Colon (tissue), 2 donors: ENCODE measurements at regions not wholly inside any gene's neighbourhood (a gene's known extent, or its start where the extent isn't known, plus 50 kb on each side); places are given as distances from the start of the nearest gene placed in this dataset.

Source experiments
- FAIRE-seq: peaks from 2 replicates; lab custom pipeline; 2012; peaks lifted over from hg19 to GRCh38; lab: Jason Lieb, UNC
- donor health status: control.
- donor health status: control.

GRCh38 chr6:100944644-100945043 lies 63.5 kb upstream of the ASCC3 start:
- FAIRE-seq: no peak

- FAIRE-seq: no peak
These were observed 65.0 kb upstream of the ASCC3 start for GRCh38 chr6:100946021-100946540.

- FAIRE-seq: no peak
These were observed 65.6 kb upstream of the ASCC3 start for GRCh38 chr6:100946711-100947110.

- FAIRE-seq: no peak
These were observed 67.4 kb upstream of the ASCC3 start for GRCh38 chr6:100948381-100949133.

DNA sequence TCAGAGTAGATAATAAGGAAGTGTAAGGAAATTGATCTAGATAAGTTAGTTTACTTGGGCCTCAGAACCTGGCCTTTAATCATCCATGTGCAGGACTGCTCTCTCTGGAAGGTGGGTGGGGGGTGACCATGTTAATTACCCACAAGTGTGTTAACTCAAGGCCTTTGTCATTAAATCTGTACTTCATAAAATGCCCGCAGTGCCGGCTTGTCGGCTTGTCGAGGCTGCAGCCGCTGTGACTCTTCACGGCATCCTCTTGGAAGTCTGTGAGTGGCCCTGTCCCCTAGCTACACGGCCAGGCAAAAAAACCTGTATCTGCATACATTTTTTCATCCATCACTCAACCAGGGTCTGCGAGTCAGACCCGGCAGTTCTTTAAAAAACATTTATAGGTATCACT lies 70.9 kb upstream of the ASCC3 start:
- FAIRE-seq: no peak

GRCh38 chr6:100959280-100959679 lies 78.2 kb upstream of the ASCC3 start:
- FAIRE-seq: no peak

GRCh38 chr6:100962466-100962865 lies 81.3 kb upstream of the ASCC3 start:
- no peak for FAIRE-seq

DNA sequence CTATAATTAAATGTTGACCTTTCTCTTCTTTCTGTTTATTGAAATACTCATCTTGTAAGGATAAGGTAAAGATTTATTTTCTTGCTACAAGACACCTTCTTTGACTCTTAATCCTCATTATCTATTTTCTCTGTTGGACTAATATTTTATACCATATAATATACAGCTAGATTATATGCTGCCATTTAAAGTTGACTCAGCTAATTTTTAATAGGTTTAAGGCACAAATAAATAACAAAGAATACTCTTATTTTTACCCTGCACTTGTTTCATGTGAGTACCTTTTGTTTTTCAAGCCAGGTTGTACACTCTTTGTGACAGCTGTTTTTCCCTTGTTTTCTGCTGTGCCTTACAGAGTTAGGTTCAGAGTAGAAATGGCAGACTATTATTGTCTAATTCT lies 83.9 kb upstream of the ASCC3 start:
- FAIRE-seq: no peak

- no peak for FAIRE-seq
These were observed 87.8 kb upstream of the ASCC3 start for GRCh38 chr6:100968949-100969348.

- no peak for FAIRE-seq
These were observed 98.1 kb upstream of the ASCC3 start for GRCh38 chr6:100979267-100979666.

GRCh38 chr6:100980949-100981348 lies 99.8 kb upstream of the ASCC3 start:
- no peak for FAIRE-seq

GRCh38 chr6:100986921-100987320 lies 105.8 kb upstream of the ASCC3 start:
- FAIRE-seq: no peak

GRCh38 chr6:100987556-100987955 lies 106.4 kb upstream of the ASCC3 start:
- no peak for FAIRE-seq

DNA sequence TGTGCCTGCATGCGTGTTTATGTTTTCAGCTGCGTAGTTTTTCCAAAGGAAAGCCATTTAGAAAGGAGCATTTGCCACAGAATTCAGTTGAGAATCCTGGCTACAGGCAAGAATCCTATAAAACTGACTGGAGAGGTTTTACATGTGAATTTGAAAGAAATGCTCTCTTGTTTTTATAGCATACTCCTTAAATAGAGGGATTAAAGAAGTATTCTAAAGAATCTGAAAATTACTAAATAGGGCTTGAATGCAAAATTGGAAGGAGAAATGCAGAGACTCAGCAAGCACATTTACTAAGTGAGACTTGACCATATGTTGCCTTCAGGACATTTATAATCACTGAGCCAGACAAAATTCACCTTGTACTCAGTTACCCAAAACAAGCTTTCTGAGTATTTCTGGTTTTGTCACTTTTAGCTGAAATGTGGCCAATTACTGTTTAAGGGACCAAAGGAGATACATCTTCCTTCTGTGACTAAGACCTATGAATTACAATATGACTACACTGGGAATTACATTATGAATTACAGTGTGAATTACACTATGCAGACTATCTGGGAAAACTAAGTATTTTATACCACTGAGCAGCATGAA lies 107.4 kb upstream of the ASCC3 start:
- no peak for FAIRE-seq

GRCh38 chr6:100990070-100990469 lies 108.9 kb upstream of the ASCC3 start:
- FAIRE-seq: no peak

- no peak for FAIRE-seq
These were observed 115.3 kb upstream of the ASCC3 start for GRCh38 chr6:100996409-100996808.

DNA sequence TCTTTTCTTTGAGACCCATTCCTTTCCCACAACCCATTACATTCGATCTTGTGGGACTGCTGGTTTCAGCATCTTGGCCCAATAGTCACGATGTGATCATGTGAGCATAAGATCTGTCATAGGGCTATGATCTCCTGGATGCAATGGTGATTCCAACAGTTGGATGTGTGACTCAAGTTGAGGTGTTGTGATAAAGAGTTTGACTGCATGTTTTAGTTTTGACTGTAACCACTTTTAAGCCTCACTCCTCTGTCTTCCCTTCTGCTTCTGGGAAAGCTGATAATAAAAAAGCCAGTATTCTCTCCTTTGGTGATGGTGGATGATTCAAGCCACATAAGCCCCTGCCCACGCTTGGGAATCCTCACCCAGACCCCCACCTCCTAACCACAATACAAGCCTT lies 117.0 kb upstream of the ASCC3 start:
- no peak for FAIRE-seq

DNA sequence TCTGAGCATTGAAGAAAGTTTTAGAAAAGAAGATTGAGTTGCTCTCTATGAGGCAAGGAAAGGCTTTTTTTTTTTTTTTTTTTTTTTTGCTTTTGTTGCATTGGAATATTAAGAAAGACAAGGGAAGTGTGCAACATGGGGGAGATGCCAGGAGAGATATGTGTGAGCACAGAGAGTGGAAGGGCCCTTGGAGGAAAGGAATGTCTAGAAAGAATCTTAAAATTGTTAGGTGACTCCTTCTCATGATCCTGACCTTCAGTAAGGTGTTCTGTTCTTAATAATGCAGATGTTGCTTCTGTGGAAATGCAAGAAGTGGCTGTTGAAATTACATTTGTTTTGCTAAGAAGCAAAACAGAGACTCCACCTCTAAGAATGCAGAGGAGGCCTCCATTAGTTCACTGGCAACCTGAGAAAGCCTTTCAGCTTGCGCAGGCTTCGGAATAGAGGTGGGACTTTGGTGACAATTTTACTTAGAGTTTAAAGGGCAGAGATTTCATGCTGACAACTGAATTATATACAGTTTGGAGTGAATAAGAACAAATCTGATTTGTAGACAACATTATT lies 118.0 kb upstream of the ASCC3 start:
- no peak for FAIRE-seq

GRCh38 chr6:101000341-101000740 lies 119.2 kb upstream of the ASCC3 start:
- no peak for FAIRE-seq

DNA sequence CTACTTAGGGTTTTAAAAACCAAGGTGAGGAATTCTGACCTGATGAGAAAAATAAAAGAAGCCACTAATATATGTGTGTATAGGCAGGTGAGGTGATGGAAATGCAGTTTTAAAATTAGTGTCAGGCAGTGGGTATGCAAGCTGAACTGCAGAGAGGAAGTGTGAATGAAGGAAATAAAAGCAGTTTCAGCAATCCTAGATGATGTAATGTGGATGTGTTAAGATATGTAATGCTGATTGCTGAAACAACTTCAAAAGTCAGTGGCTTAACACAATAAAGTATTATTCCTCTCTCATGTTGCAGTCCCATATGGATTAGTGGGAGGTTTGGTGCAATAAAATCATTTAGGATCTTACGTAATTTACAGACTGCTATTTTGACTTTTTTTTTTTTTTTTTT lies 119.9 kb upstream of the ASCC3 start:
- FAIRE-seq: no peak

GRCh38 chr6:101001607-101002006 lies 120.5 kb upstream of the ASCC3 start:
- no peak for FAIRE-seq

- FAIRE-seq: no peak
These were observed 121.9 kb upstream of the ASCC3 start for GRCh38 chr6:101003075-101003474.

DNA sequence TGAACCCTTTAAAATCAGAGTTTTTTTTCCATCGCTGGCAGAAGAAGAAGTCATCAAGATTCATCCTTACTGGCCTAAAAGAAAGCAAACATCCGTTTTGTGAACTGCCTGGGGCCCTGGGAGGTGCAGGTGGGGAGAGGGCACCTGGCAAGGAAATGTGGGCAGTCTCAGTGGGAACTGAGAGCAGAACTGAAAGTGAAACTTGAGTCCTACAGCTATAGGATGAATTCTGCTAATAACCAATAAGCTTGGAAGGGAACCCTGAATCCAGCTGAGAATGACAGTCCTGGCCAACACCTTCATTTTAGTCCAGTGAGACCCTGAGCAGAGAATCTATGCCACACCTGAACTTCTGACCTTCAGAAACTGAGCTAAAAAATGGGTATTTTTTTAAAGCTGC lies 130.1 kb upstream of the ASCC3 start:
- no peak for FAIRE-seq
